AG04449 (cell line): ENCODE measurements at regions not wholly inside any gene's neighbourhood (a gene's known extent, or its start where the extent isn't known, plus 50 kb on each side); places are given as distances from the start of the nearest gene placed in this dataset.
"Not testable (repeated sequence)": the region's sequence is repeated elsewhere in the genome, so short reads cannot be mapped to it uniquely, and the experiment has no call there.

ENCODE experiments used
- CTCF ChIA-PET: fragments of 350-600 bp; formaldehyde crosslinking; extraction: SDS; loops from one replicate; lab custom pipeline; 2021; ENCODE audit warnings: antibody characterized with exemption; lab: Yijun Ruan, JAX
- POLR2A ChIA-PET: fragments of 400-600, 350-600 bp; formaldehyde crosslinking; extraction: SDS; loops from one replicate; lab custom pipeline; 2020; ENCODE audit warnings: antibody characterized with exemption, inconsistent platforms; lab: Yijun Ruan, JAX
- DNase-seq: peaks from one replicate; pipeline ENCODE4 v3.0.0-alpha.2; 2010; ENCODE audit warnings: low read depth, low spot score
- H3K4me3 ChIP-seq: 2 replicates; pipeline ENCODE4 v1.5.1; 2011; ENCODE audit warnings: low read depth, mild to moderate bottlenecking, control low read depth, low read length
- CTCF ChIP-seq: IDR thresholded peaks from one replicate; pipeline ENCODE4 v1.5.1; 2011; ENCODE audit warnings: mild to moderate bottlenecking, moderate library complexity, low read length, control low read depth, inconsistent platforms; ENCODE audit not compliant: insufficient read depth; ENCODE audit errors: missing control alignments

GRCh38 chrY:10627116-10627515 lies 1099.4 kb downstream of the TSPY10 start:
- no peak overlapping the region for H3K4me3 ChIP-seq
- DNase-seq: peak; percentile 86
- POLR2A ChIA-PET: no interaction called here
- CTCF ChIA-PET: no interaction called here
- no peak for TF ChIP-seq CTCF

GRCh38 chrY:10648813-10649212 lies 1121.1 kb downstream of the TSPY10 start:
- CTCF ChIA-PET, H3K4me3 ChIP-seq, DNase-seq, POLR2A ChIA-PET: not testable (repeated sequence)

- DNase-seq, POLR2A ChIA-PET, CTCF ChIA-PET, H3K4me3 ChIP-seq: not testable (repeated sequence)
Measured at GRCh38 chrY:10657120-10657519, 1129.4 kb downstream of the TSPY10 start.

- no peak overlapping the region for H3K4me3 ChIP-seq
- POLR2A ChIA-PET: no interaction called here
- DNase-seq: no peak
- TF ChIP-seq CTCF: no peak
- CTCF ChIA-PET: no interaction called here
Measured at GRCh38 chrY:10666785-10667184, 1139.1 kb downstream of the TSPY10 start.

- no peak for TF ChIP-seq CTCF
- H3K4me3 ChIP-seq: no peak overlapping the region
- no peak for DNase-seq
- ChIA-PET POLR2A (no interaction called here), CTCF (no interaction called here)
Measured at GRCh38 chrY:10686414-10686813, 1158.7 kb downstream of the TSPY10 start.
